ENCODE measurements at regions not wholly inside any gene's neighbourhood (a gene's known extent, or its start where the extent isn't known, plus 50 kb on each side); places are given as distances from the start of the nearest gene placed in this dataset.

- TF ChIP-seq CTCF (conservative IDR thresholded peaks at IDR 0.05 in 1 of 2, IDR thresholded peaks at IDR 0.05 in 1 of 2; ENCODE audit: low read depth in 1 of 2, low read length in 2 of 2): no peak
- TF ChIP-seq EZH2 (IDR thresholded peaks at IDR 0.05; ENCODE audit: low read length, missing control alignments): no peak
Measured at GRCh38 chr6:86476311-86476710, 461.0 kb upstream of the HTR1E start.

Data from fibroblast of lung (primary cell).